ENCODE measurements at regions not wholly inside any gene's neighbourhood (a gene's known extent, or its start where the extent isn't known, plus 50 kb on each side); places are given as distances from the start of the nearest gene placed in this dataset.

DNA sequence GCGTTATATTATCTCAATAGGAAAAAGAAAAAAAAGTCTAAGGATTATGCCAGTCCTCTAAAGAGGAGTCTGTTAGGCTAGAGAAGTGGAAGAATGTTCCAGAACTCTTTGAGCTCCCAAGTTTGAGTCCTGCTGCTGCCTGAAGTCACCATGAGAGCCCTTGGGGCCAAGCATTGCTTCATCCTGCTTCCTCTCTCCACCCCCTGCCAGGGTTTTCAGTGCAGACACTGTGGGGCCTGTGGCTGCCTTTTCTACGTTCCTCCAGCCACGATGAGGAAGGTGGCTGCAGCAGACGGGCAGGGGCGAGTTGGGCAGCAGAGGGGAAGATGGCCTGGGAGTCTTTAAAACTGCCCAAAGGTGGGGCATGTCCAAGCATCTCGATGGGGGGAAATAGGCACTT, 214.4 kb upstream of the KCNG1 start:
- TF ChIP-seq OSR1 (CRISPR knock-in tag; IDR thresholded peaks at IDR 0.05) (no peak), ZFP30 (CRISPR knock-in tag; IDR thresholded peaks at IDR 0.05) (no peak), RARB (CRISPR knock-in tag; IDR thresholded peaks at IDR 0.05) (no peak), CSDC2 (CRISPR knock-in tag; IDR thresholded peaks at IDR 0.05) (no peak), ARNTL (CRISPR knock-in tag; IDR thresholded peaks at IDR 0.05; ENCODE audit: borderline replicate concordance, low read depth) (no peak), ZNF8 (CRISPR knock-in tag; IDR thresholded peaks at IDR 0.05) (no peak), BACH2 (CRISPR knock-in tag; IDR thresholded peaks at IDR 0.05; ENCODE audit: borderline replicate concordance) (no peak)
- TF ChIP-seq, protein P1, sequence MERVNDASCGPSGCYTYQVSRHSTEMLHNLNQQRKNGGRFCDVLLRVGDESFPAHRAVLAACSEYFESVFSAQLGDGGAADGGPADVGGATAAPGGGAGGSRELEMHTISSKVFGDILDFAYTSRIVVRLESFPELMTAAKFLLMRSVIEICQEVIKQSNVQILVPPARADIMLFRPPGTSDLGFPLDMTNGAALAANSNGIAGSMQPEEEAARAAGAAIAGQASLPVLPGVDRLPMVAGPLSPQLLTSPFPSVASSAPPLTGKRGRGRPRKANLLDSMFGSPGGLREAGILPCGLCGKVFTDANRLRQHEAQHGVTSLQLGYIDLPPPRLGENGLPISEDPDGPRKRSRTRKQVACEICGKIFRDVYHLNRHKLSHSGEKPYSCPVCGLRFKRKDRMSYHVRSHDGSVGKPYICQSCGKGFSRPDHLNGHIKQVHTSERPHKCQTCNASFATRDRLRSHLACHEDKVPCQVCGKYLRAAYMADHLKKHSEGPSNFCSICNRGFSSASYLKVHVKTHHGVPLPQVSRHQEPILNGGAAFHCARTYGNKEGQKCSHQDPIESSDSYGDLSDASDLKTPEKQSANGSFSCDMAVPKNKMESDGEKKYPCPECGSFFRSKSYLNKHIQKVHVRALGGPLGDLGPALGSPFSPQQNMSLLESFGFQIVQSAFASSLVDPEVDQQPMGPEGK (CRISPR knock-in tag; IDR thresholded peaks at IDR 0.05; ENCODE audit: borderline replicate concordance): no peak
- TF ChIP-seq, protein P2, sequence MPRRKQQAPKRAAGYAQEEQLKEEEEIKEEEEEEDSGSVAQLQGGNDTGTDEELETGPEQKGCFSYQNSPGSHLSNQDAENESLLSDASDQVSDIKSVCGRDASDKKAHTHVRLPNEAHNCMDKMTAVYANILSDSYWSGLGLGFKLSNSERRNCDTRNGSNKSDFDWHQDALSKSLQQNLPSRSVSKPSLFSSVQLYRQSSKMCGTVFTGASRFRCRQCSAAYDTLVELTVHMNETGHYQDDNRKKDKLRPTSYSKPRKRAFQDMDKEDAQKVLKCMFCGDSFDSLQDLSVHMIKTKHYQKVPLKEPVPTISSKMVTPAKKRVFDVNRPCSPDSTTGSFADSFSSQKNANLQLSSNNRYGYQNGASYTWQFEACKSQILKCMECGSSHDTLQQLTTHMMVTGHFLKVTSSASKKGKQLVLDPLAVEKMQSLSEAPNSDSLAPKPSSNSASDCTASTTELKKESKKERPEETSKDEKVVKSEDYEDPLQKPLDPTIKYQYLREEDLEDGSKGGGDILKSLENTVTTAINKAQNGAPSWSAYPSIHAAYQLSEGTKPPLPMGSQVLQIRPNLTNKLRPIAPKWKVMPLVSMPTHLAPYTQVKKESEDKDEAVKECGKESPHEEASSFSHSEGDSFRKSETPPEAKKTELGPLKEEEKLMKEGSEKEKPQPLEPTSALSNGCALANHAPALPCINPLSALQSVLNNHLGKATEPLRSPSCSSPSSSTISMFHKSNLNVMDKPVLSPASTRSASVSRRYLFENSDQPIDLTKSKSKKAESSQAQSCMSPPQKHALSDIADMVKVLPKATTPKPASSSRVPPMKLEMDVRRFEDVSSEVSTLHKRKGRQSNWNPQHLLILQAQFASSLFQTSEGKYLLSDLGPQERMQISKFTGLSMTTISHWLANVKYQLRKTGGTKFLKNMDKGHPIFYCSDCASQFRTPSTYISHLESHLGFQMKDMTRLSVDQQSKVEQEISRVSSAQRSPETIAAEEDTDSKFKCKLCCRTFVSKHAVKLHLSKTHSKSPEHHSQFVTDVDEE (CRISPR knock-in tag; IDR thresholded peaks at IDR 0.05): no peak
- TF ChIP-seq, protein P3, sequence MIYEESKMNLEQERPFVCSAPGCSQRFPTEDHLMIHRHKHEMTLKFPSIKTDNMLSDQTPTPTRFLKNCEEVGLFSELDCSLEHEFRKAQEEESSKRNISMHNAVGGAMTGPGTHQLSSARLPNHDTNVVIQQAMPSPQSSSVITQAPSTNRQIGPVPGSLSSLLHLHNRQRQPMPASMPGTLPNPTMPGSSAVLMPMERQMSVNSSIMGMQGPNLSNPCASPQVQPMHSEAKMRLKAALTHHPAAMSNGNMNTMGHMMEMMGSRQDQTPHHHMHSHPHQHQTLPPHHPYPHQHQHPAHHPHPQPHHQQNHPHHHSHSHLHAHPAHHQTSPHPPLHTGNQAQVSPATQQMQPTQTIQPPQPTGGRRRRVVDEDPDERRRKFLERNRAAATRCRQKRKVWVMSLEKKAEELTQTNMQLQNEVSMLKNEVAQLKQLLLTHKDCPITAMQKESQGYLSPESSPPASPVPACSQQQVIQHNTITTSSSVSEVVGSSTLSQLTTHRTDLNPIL (CRISPR knock-in tag; IDR thresholded peaks at IDR 0.05; ENCODE audit: low read depth): no peak

Data from SK-N-SH treated with all-trans-retinoic acid at 6 μM for 48 hours (cell line).